Thymus (tissue), 11 donors: ENCODE measurements at regions not wholly inside any gene's neighbourhood (a gene's known extent, or its start where the extent isn't known, plus 50 kb on each side); places are given as distances from the start of the nearest gene placed in this dataset.
"Not testable (repeated sequence)": the region's sequence is repeated elsewhere in the genome, so short reads cannot be mapped to it uniquely, and the experiment has no call there.

Experiments
- DNase-seq, 9 donors: peaks; one replicate each; pipeline ENCODE4 v3.0.0-alpha.2; 2013; ENCODE audit warnings: low spot score in 9 of 9, low read depth in 6 of 9, missing footprints in 1 of 9
- H3K27ac ChIP-seq, 2 donors: one replicate each; pipeline ENCODE4 v1.5.1; 2013; ENCODE audit warnings: control low read depth in 1 of 2, low read depth in 1 of 2, low read length in 1 of 2, mild to moderate bottlenecking in 1 of 2, moderate library complexity in 1 of 2
- H3K27me3 ChIP-seq, 2 donors: one replicate each; pipeline ENCODE4 v1.5.1; 2013; ENCODE audit warnings: low read length in 1 of 2; ENCODE audit not compliant: control insufficient read depth in 2 of 2, insufficient read depth in 1 of 2
- H3K36me3 ChIP-seq, 2 donors: one replicate each; pipeline ENCODE4 v1.5.1; 2013; ENCODE audit warnings: low read length in 1 of 2, mild to moderate bottlenecking in 1 of 2, moderate library complexity in 1 of 2; ENCODE audit not compliant: control insufficient read depth in 2 of 2, insufficient read depth in 2 of 2
- H3K4me1 ChIP-seq, 2 donors: one replicate each; pipeline ENCODE4 v1.5.1; 2013; ENCODE audit warnings: low read length in 2 of 2; ENCODE audit not compliant: control insufficient read depth in 2 of 2, insufficient read depth in 2 of 2
- H3K4me3 ChIP-seq, 2 donors: one replicate each; pipeline ENCODE4 v1.5.1; 2013; ENCODE audit warnings: low read length in 2 of 2, control low read depth in 1 of 2, mild to moderate bottlenecking in 1 of 2
- H3K9me3 ChIP-seq, 2 donors: one replicate each; pipeline ENCODE4 v1.5.1; 2013; ENCODE audit warnings: low read length in 1 of 2, mild to moderate bottlenecking in 1 of 2; ENCODE audit not compliant: control insufficient read depth in 2 of 2, insufficient read depth in 1 of 2
- WGBS: extraction: QIAGEN DNeasy Blood & Tissue Kit; methylation state at CpG from one replicate; pipeline ENCODE4 v1.1.7; 2013; 5-methylcytosine and 5-hydroxymethylcytosine counted together
- donor health status: healthy.

DNA sequence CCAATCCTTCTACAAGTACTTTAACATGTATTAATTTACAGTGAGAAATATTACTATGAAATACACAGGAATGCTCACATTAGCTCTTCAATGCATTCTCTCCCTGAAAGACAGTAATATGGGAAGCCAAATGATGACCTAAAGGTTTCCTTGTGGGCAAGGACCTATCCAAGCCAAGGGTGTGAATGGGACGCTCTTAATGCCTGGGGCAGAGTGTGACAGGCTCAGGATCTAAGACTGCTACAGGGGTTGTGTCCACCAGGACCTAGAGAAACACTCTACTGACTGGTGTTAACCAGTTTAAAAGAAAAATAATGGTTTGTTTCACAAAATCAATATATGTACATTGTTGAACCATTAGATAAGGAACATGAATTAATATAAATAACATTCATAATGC, 158.7 kb downstream of the FGF1 start:
- H3K27me3 ChIP-seq = no peaks in the 10 kb centered on the region
- H3K4me3 ChIP-seq = no peak overlapping the region
- no peak for DNase-seq
- H3K4me1 ChIP-seq = no peaks in the 10 kb centered on the region
- no peak overlapping the region for H3K27ac ChIP-seq
- WGBS = 95% methylated on average over 1 of the region's 1 CpG
- H3K9me3 ChIP-seq = no peaks in the 10 kb centered on the region
- H3K36me3 ChIP-seq = no peaks in the 10 kb centered on the region

DNA sequence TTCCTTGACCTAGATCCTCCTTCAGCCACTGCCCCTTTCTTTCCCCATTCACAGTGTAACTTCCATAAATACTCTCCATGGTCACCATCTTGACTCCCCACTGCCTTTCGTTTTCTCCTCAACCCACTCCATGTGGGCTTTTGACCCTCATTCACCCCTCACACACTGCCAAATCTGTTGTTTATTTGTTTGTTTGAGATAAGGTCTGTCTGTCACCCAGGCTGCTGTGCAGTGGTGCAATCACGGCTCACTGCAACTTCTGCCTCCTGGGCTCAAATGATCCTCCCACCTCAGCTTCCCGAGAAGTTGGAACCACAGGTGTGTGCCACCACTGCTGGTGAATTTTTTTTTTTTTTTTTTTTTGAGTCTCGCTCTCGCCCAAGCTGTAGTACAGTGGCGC, 162.9 kb downstream of the FGF1 start:
- Histone ChIP-seq H3K27me3 (no peaks in the 10 kb centered on the region), H3K36me3 (no peaks in the 10 kb centered on the region), H3K4me1 (no peaks in the 10 kb centered on the region), H3K4me3 (no peak overlapping the region), H3K27ac (no peak overlapping the region), H3K9me3 (no peaks in the 10 kb centered on the region)
- no peak for DNase-seq
- WGBS = 95% methylated on average over 6 of the region's 6 CpGs

DNA sequence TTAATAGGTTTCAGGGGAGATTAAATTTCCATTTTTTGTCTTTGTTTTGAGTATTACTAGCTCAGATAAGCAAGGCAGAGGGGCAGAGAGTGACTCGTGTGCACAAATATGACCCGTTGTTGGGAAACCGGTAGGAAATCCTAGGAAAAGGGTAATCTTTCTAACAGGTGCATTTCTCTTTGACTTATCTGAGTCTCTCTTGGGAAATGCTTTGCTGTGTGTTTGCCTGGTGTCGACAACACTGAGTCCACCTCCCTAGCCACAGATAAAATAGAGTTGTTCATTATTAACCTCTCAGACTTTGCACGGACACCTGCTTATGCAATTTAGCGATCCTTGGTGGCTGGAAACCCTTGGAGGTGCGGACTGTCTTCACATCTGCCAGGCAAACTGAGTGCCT, 164.2 kb downstream of the FGF1 start:
- Histone ChIP-seq H3K36me3 (no peaks in the 10 kb centered on the region), H3K9me3 (no peaks in the 10 kb centered on the region), H3K27ac (no peak overlapping the region), H3K4me3 (no peak overlapping the region), H3K4me1 (no peaks in the 10 kb centered on the region), H3K27me3 (no peaks in the 10 kb centered on the region)
- 88% methylated on average over 7 of the region's 7 CpGs for WGBS
- no peak for DNase-seq

DNA sequence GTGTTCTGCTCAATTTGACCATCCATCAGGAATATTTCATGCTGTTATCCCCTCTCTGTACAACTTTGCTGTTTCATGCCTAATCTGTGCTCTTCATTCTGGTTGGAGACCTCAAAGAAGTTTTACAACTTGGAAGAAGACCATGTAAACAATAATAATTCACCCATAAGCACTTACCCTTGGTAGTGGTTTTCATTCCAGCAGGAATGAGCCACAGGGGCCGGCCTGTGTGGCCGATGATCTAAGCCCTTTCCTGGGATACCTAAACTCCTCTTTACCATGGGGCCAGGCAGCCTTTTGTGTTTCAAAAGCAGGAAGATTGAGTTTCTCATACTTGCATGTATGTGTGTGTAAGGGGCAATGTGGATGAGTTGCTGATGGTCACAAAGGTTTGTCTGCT, 165.0 kb downstream of the FGF1 start:
- no peak overlapping the region for H3K27ac ChIP-seq
- no peaks in the 10 kb centered on the region for H3K36me3 ChIP-seq
- 95% methylated on average over 2 of the region's 2 CpGs for WGBS

DNA sequence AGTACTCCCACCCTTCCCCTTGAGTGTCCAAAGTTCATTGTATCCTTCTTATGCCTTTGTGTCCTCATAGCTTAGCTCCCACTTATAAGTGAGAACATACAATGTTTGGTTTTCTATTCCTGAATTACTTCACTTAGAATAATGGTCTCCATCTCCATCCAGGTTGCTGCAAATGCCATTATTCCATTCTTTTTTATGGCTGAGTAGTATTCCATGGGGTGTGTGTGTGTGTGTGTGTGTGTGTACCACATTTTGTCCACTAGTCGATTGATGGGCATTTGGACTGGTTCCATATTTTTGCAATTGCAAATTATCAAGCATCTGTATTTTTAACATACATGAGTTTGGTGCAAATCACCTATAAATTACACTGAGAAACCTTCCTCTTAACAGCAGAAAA, 166.0 kb downstream of the FGF1 start:
- H3K36me3 ChIP-seq, H3K27ac ChIP-seq, H3K27me3 ChIP-seq, DNase-seq, H3K4me1 ChIP-seq, H3K4me3 ChIP-seq, H3K9me3 ChIP-seq: not testable (repeated sequence)
- WGBS = 98% methylated on average over 1 of the region's 1 CpG

More for the DNA sequence above, 165.0 kb downstream of the FGF1 start:
- no peak for DNase-seq
- Histone ChIP-seq H3K4me3 (no peak overlapping the region), H3K4me1 (no peaks in the 10 kb centered on the region), H3K27me3 (no peaks in the 10 kb centered on the region), H3K9me3 (no peaks in the 10 kb centered on the region)

DNA sequence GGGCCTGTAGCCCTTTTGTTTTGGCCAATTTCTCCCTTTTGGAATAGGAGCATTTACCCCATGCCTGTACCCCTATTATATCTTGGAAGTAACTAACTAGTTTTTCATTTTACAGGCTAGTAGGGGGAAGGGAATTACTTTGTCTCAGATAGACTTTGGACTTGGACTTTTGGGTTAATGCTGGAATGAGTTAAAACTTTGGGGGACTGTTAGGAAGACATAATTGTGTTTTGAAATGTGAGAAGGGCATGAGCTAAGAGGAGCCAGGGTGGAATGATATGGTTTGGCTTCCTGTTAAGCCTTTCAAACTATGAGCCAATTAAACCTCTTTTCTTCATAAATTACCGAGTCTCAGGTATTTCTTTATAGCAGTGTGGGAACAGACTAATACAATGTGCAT, 168.1 kb downstream of the FGF1 start:
- DNase-seq = no peak
- no peak overlapping the region for H3K4me3 ChIP-seq
- no peak overlapping the region for H3K27ac ChIP-seq
- H3K27me3 ChIP-seq = no peaks in the 10 kb centered on the region
- WGBS = 89% methylated on average over 1 of the region's 1 CpG
- no peaks in the 10 kb centered on the region for H3K9me3 ChIP-seq
- no peaks in the 10 kb centered on the region for H3K36me3 ChIP-seq
- H3K4me1 ChIP-seq = no peaks in the 10 kb centered on the region

DNA sequence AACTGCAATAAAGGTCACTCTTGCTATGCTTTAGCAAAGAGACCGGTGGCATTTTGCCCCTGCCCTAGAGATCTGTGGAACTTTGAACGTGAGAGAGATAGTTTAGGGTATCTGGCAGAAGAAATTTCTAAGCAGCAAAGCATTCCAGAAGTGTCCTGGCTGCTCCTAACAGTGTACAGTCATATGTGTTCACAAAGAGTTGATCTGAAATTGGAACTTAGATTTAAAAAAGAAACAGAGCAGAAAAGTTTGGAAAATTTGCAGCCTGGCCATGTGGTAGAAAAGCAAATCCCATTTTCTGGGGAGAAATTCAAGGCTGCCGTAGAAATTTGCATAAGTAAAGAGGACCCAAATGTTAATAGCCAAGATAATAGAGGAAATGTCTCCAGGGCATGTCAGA, 169.2 kb downstream of the FGF1 start:
- no peak overlapping the region for H3K27ac ChIP-seq
- H3K36me3 ChIP-seq = no peaks in the 10 kb centered on the region
- H3K9me3 ChIP-seq = no peaks in the 10 kb centered on the region
- DNase-seq = no peak
- no peaks in the 10 kb centered on the region for H3K4me1 ChIP-seq
- no peak overlapping the region for H3K4me3 ChIP-seq
- WGBS = 97% methylated on average over 3 of the region's 3 CpGs
- no peaks in the 10 kb centered on the region for H3K27me3 ChIP-seq

DNA sequence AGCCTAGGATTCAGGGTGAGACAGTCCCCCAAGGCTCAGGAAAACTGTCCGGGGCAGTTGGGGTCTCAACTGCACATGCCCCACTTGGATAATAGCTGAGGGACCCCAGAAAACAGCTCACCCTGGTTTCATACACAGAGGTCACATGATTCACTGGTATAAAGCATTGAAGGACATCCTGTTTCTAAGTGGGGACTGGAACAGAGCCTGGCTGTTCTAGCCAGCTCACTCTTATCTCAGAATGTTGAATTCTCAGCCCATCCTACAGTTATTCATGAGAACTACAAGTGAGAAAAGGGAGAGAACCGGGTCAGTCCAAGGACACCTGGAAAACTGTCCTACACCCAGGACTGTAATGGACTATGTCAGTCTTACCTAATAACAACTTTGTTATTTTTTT, 170.9 kb downstream of the FGF1 start:
- H3K27ac ChIP-seq = no peak overlapping the region
- peaks cover 0 to 2% of the 10 kb centered on the region in 2 donors for H3K27me3 ChIP-seq
- no peaks in the 10 kb centered on the region for H3K4me1 ChIP-seq
- DNase-seq = no peak
- no peaks in the 10 kb centered on the region for H3K36me3 ChIP-seq
- WGBS = 95% methylated on average over 2 of the region's 2 CpGs
- H3K4me3 ChIP-seq = no peak overlapping the region
- H3K9me3 ChIP-seq = no peaks in the 10 kb centered on the region

DNA sequence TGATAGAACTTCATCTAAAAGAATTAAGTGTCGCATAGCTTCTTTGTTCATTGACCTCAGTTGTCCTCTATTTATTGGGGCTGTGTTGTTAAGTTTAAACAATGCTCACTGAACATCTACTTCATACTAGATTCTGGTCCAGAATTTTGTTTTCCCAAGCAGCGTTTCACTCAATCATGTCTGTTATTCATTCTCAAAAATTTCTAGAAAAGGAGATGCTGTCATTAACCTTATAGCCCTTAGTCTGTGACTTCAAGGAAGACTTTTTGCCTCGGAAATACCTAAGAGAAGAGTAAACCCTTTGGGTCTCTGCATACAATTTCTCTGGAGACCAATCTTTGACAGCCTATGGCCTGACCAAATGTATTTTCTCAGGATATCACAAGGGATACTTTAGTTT, 171.7 kb downstream of the FGF1 start:
- Histone ChIP-seq H3K4me3 (no peak overlapping the region), H3K27ac (no peak overlapping the region), H3K9me3 (no peaks in the 10 kb centered on the region), H3K36me3 (no peaks in the 10 kb centered on the region), H3K4me1 (no peaks in the 10 kb centered on the region), H3K27me3 (peaks cover 0 to 4% of the 10 kb centered on the region in 2 donors)
- no peak for DNase-seq
- WGBS = 93% methylated on average over 3 of the region's 3 CpGs
